ENCODE measurements at regions not wholly inside any gene's neighbourhood (a gene's known extent, or its start where the extent isn't known, plus 50 kb on each side); places are given as distances from the start of the nearest gene placed in this dataset.
"Not testable (repeated sequence)": the region's sequence is repeated elsewhere in the genome, so short reads cannot be mapped to it uniquely, and the experiment has no call there.

DNA sequence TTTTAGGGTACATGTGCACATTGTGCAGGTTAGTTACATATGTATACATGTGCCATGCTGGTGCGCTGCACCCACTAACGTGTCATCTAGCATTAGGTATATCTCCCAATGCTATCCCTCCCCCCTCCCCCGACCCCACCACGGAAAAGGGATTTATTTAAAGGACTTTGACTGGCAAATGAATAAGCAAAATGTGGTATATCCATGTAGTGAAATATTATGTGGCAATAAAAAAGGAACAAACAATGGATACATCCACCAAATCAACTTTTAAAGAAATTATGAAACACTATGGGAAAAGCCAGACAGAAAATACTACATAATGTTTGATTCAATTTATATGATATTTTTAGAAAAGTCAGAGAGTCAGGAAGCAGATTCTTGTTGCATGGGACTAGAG, 156.5 kb downstream of the TTC8 start:
- H3K9me1 ChIP-seq (ENCODE audit: insufficient read depth, low read length); ATAC-seq (ENCODE audit: low read depth); BruUV-seq (replicated peaks); H2BK15ac ChIP-seq (ENCODE audit: low read depth, low read length); H3K23ac ChIP-seq (ENCODE audit: low read depth, low read length); H4K20me1 ChIP-seq (ENCODE audit: insufficient read depth, low read length); H3K4me3 ChIP-seq (ENCODE audit: insufficient read depth, low read depth, low read length); H3K18ac ChIP-seq (ENCODE audit: low read depth, low read length); H3K14ac ChIP-seq (replicated peaks; ENCODE audit: low read depth, low read length); H3K9me3 ChIP-seq (ENCODE audit: control insufficient read depth, insufficient read depth, low read length); H2AFZ ChIP-seq (replicated peaks; ENCODE audit: low read length, poor library complexity); H2BK5ac ChIP-seq (ENCODE audit: low read depth, low read length, poor library complexity, severe bottlenecking); H2BK20ac ChIP-seq (ENCODE audit: low read depth, low read length); H3K4me1 ChIP-seq (ENCODE audit: control insufficient read depth, insufficient read depth, low read length); H3K27me3 ChIP-seq (ENCODE audit: control insufficient read depth, insufficient read depth, low read length); POLR2A ChIA-PET (ENCODE audit: unreplicated experiment); H2AK5ac ChIP-seq (ENCODE audit: low read depth, low read length); H4K91ac ChIP-seq (ENCODE audit: insufficient read depth, low read depth, low read length); CTCF ChIA-PET; intact Hi-C loops (cut with micrococcal nuclease); H3K4ac ChIP-seq (ENCODE audit: low read depth, low read length); H2BK120ac ChIP-seq (ENCODE audit: low read depth, low read length); H4K8ac ChIP-seq (ENCODE audit: low read depth in 2 of 2, low read length in 2 of 2); H3K27ac ChIP-seq (ENCODE audit: insufficient read depth, low read length); H3K79me1 ChIP-seq (ENCODE audit: low read depth in 1 of 2, low read length in 2 of 2); H4K5ac ChIP-seq (ENCODE audit: low read depth, low read length); H3K56ac ChIP-seq (ENCODE audit: extremely low read depth, insufficient read depth, low read length); H3K36me3 ChIP-seq (ENCODE audit: control insufficient read depth, insufficient read depth, low read length); dilution Hi-C loops (cut with HindIII; ENCODE audit: low sequenced_read_pairs, unreplicated experiment); in situ Hi-C loops (cut with MboI; ENCODE audit: low sequenced_read_pairs); H3K9ac ChIP-seq (ENCODE audit: low read depth, low read length); H2AK9ac ChIP-seq (replicated peaks; ENCODE audit: low read depth, low read length, poor library complexity); H3K4me2 ChIP-seq (ENCODE audit: low read depth, low read length); DNase-seq: not testable (repeated sequence)
- WGBS, 2 experiments (ENCODE audit: extremely low coverage in 2 of 2, insufficient read length in 1 of 2) = no CpG with 5 or more reads among the region's 4 CpGs

Data from IMR-90 (cell line).